ENCODE measurements at regions not wholly inside any gene's neighbourhood (a gene's known extent, or its start where the extent isn't known, plus 50 kb on each side); places are given as distances from the start of the nearest gene placed in this dataset.

- peak; percentile 7 for DNase-seq
Measured at GRCh38 chr6:145036848-145037567, 698.3 kb downstream of the EPM2A start.

GRCh38 chr6:145042559-145042958, 692.8 kb downstream of the EPM2A start:
- peak; percentile 4 for DNase-seq

- DNase-seq = no peak
Measured at GRCh38 chr6:145043926-145044500, 691.3 kb downstream of the EPM2A start.

GRCh38 chr6:145044641-145045246, 690.6 kb downstream of the EPM2A start:
- peak; percentile 9 for DNase-seq

- DNase-seq = no peak
Measured at GRCh38 chr6:145045582-145045981, 689.7 kb downstream of the EPM2A start.

- peak; percentile 41 for DNase-seq
Measured at GRCh38 chr6:145047891-145048290, 687.4 kb downstream of the EPM2A start.

- no peak for DNase-seq
Measured at GRCh38 chr6:145051661-145052060, 683.7 kb downstream of the EPM2A start.

- no peak for DNase-seq
Measured at GRCh38 chr6:145055567-145055966, 679.8 kb downstream of the EPM2A start.

GRCh38 chr6:145060714-145061113, 674.6 kb downstream of the EPM2A start:
- no peak for DNase-seq

GRCh38 chr6:145063091-145063490, 672.2 kb downstream of the EPM2A start:
- no peak for DNase-seq

GRCh38 chr6:145067430-145067829, 667.9 kb downstream of the EPM2A start:
- DNase-seq = no peak

- no peak for DNase-seq
Measured at GRCh38 chr6:145068577-145068976, 666.7 kb downstream of the EPM2A start.

- DNase-seq = no peak
Measured at GRCh38 chr6:145069966-145070365, 665.4 kb downstream of the EPM2A start.

GRCh38 chr6:145070791-145071190, 664.5 kb downstream of the EPM2A start:
- no peak for DNase-seq

GRCh38 chr6:145071836-145072235, 663.5 kb downstream of the EPM2A start:
- DNase-seq = no peak

GRCh38 chr6:145073811-145074210, 661.5 kb downstream of the EPM2A start:
- no peak for DNase-seq

GRCh38 chr6:145074805-145075204, 660.5 kb downstream of the EPM2A start:
- DNase-seq = no peak

- no peak for DNase-seq
Measured at GRCh38 chr6:145075425-145075824, 659.9 kb downstream of the EPM2A start.

GRCh38 chr6:145076115-145076841, 659.0 kb downstream of the EPM2A start:
- DNase-seq = no peak

GRCh38 chr6:145077382-145077781, 657.9 kb downstream of the EPM2A start:
- no peak for DNase-seq

GRCh38 chr6:145080651-145081050, 654.7 kb downstream of the EPM2A start:
- DNase-seq = no peak

- no peak for DNase-seq
Measured at GRCh38 chr6:145081677-145082076, 653.6 kb downstream of the EPM2A start.

- DNase-seq = no peak
Measured at GRCh38 chr6:145082359-145082758, 653.0 kb downstream of the EPM2A start.

GRCh38 chr6:145086197-145086596, 649.1 kb downstream of the EPM2A start:
- no peak for DNase-seq
